ENCODE measurements at regions not wholly inside any gene's neighbourhood (a gene's known extent, or its start where the extent isn't known, plus 50 kb on each side); places are given as distances from the start of the nearest gene placed in this dataset.
"Not testable (repeated sequence)": the region's sequence is repeated elsewhere in the genome, so short reads cannot be mapped to it uniquely, and the experiment has no call there.

DNA sequence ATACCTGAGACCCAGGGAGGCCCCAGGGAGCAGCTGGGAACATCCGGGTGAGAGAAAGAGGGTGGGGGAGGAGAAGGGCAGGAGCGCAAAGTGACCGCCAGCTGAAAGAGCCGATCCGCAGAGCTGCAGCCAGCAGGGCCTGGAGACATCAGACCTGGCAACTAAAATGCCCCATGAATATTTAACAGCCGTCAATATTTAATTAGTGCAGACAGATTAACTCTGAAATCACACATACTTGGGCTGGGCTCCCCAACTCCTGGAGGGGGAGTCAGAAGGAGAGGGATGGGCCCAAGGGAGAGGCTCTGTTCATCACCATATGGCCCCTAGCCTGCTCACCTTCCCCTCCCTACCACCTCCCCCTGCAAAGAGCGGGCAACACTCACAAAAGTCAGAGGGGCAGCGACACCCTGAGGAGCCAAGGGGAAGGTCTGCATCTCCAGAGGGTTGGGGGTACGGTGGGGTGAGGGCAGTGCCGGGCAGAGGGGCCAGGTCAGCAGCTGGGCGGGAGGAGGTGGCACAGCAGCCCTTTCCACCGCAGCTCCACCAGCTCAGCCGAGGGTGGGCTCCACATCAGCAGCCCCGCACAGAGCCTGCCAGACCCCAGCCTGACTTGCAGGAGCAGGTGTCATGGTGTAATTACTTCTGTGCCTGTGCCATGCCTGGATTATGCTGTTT, 61.9 kb upstream of the CCL1 start:
- Histone ChIP-seq H3K27me3 (peaks cover 10 to 52% (median 29%) of the 10 kb centered on the region in 3 donors), H3K9me3 (no peaks in the 10 kb centered on the region), H3K4me3 (no peak overlapping the region), H3K4me1 (peaks cover 0 to 21% (median 7%) of the 10 kb centered on the region in 4 donors), H3K36me3 (no peaks in the 10 kb centered on the region), H3K27ac (no peak overlapping the region)
- no peak for DNase-seq
- TF ChIP-seq POLR2A (IDR thresholded peaks at IDR 0.05) (no peak), EP300 (IDR thresholded peaks at IDR 0.05) (no peak), POLR2AphosphoS5 (IDR thresholded peaks at IDR 0.05) (no peak)
- intact Hi-C loops (cut with DNase I), result loop anchor here (10.0 kb wide), 1 partner anchor 110 kb away; no protein-coding TSS in a partner anchor
- WGBS, 2 donors, result 27 to 33% methylated on average over 14 of the region's 14 CpGs

- intact Hi-C loops (cut with DNase I), result loop anchor here (10.0 kb wide), 1 partner anchor 111 kb away; no protein-coding TSS in a partner anchor
- 10 to 16% methylated on average over 29 of the region's 29 CpGs for WGBS, 2 donors
- TF ChIP-seq POLR2A (IDR thresholded peaks at IDR 0.05) (no peak), EP300 (IDR thresholded peaks at IDR 0.05) (no peak), POLR2AphosphoS5 (IDR thresholded peaks at IDR 0.05) (no peak)
- TF ChIP-seq, protein P1, sequence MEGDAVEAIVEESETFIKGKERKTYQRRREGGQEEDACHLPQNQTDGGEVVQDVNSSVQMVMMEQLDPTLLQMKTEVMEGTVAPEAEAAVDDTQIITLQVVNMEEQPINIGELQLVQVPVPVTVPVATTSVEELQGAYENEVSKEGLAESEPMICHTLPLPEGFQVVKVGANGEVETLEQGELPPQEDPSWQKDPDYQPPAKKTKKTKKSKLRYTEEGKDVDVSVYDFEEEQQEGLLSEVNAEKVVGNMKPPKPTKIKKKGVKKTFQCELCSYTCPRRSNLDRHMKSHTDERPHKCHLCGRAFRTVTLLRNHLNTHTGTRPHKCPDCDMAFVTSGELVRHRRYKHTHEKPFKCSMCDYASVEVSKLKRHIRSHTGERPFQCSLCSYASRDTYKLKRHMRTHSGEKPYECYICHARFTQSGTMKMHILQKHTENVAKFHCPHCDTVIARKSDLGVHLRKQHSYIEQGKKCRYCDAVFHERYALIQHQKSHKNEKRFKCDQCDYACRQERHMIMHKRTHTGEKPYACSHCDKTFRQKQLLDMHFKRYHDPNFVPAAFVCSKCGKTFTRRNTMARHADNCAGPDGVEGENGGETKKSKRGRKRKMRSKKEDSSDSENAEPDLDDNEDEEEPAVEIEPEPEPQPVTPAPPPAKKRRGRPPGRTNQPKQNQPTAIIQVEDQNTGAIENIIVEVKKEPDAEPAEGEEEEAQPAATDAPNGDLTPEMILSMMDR (IDR thresholded peaks at IDR 0.05), result no peak
- H3K4me3 ChIP-seq, result no peak overlapping the region
- H3K4me1 ChIP-seq, result peaks cover 0 to 21% (median 7%) of the 10 kb centered on the region in 4 donors
- H3K9me3 ChIP-seq, result no peaks in the 10 kb centered on the region
- DNase-seq, result no peak
- peaks cover 10 to 59% (median 29%) of the 10 kb centered on the region in 3 donors for H3K27me3 ChIP-seq
- no peaks in the 10 kb centered on the region for H3K36me3 ChIP-seq
- H3K27ac ChIP-seq, result no peak overlapping the region
Measured at GRCh38 chr17:34423978-34424813, 61.2 kb upstream of the CCL1 start.

GRCh38 chr17:34423315-34423714, 60.3 kb upstream of the CCL1 start:
- intact Hi-C loops (cut with DNase I), result loop anchor here (10.0 kb wide), 1 partner anchor 111 kb away; no protein-coding TSS in a partner anchor
- H3K27ac ChIP-seq, H3K4me3 ChIP-seq, H3K36me3 ChIP-seq, DNase-seq, H3K9me3 ChIP-seq: not testable (repeated sequence)
- H3K4me1 ChIP-seq, result peaks cover 0 to 21% (median 7%) of the 10 kb centered on the region in 4 donors
- peaks cover 10 to 60% (median 29%) of the 10 kb centered on the region in 3 donors for H3K27me3 ChIP-seq
- WGBS, 2 donors, result 82 to 88% methylated on average over 6 to 7 of the region's 7 CpGs

DNA sequence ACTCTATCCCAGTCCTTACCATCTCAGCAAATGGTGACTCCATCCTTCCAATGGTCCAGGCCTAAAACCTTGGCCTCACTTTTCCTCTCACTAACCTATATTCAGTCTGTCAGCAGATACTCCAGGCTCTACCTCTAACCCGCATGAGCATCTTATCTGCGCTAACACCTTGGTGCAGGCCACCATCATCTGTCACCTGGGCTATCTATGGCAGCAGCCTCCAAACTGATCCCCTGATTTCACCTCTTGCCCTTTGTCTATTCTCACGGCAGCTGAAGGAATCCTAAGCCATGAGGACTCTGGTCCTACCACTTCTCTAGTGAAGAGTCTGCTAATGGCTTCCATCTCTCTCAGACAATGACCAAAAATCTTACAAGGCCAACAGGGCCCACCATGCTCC, 57.9 kb upstream of the CCL1 start:
- TF ChIP-seq POLR2A (IDR thresholded peaks at IDR 0.05) (no peak), POLR2AphosphoS5 (IDR thresholded peaks at IDR 0.05) (no peak), EP300 (IDR thresholded peaks at IDR 0.05) (no peak)
- TF ChIP-seq, protein P1 (IDR thresholded peaks at IDR 0.05), result no peak
- WGBS, 2 donors, result 57 to 69% methylated on average over 3 of the region's 3 CpGs
- peaks cover 0 to 21% (median 7%) of the 10 kb centered on the region in 4 donors for H3K4me1 ChIP-seq
- peaks cover 10 to 63% (median 34%) of the 10 kb centered on the region in 3 donors for H3K27me3 ChIP-seq
- no peaks in the 10 kb centered on the region for H3K9me3 ChIP-seq
- intact Hi-C loops (cut with DNase I), result loop anchor here (1.0 to 10.0 kb wide), 3 partner anchors 114 to 698 kb away; partner anchors contain the start of gene RAD51D
- H3K27ac ChIP-seq, result no peak overlapping the region
- no peak for DNase-seq
- no peak overlapping the region for H3K4me3 ChIP-seq
- no peaks in the 10 kb centered on the region for H3K36me3 ChIP-seq

- TF ChIP-seq, protein P1 (IDR thresholded peaks at IDR 0.05), result peak; percentile 38 to 95 (median 84)
- no peak for TF ChIP-seq POLR2A (IDR thresholded peaks at IDR 0.05)
- no peak for TF ChIP-seq EP300 (IDR thresholded peaks at IDR 0.05)
- H3K4me1 ChIP-seq, result peaks cover 0 to 15% (median 5%) of the 10 kb centered on the region in 4 donors
- no peak overlapping the region for H3K4me3 ChIP-seq
- H3K27ac ChIP-seq, result no peak overlapping the region
- intact Hi-C loops (cut with DNase I), result loop anchor here (1.0 to 10.0 kb wide), 3 partner anchors 114 to 699 kb away; partner anchors contain the start of gene RAD51D
- DNase-seq, result peak; percentile 73
- H3K9me3 ChIP-seq, result no peaks in the 10 kb centered on the region
- WGBS, 2 donors, result 3 to 7% methylated on average over 6 of the region's 6 CpGs
- no peaks in the 10 kb centered on the region for H3K36me3 ChIP-seq
- H3K27me3 ChIP-seq, result peaks cover 10 to 67% (median 38%) of the 10 kb centered on the region in 3 donors
Measured at GRCh38 chr17:34420254-34420766, 57.3 kb upstream of the CCL1 start.

Measured in sigmoid colon (tissue), 6 donors.